ENCODE measurements at regions not wholly inside any gene's neighbourhood (a gene's known extent, or its start where the extent isn't known, plus 50 kb on each side); places are given as distances from the start of the nearest gene placed in this dataset.

GRCh38 chr1:59233444-59233843 lies 63.5 kb upstream of the FGGY start:
- no peaks in the 10 kb centered on the region for H4K20me1 ChIP-seq (replicated peaks; ENCODE audit: control insufficient read depth, insufficient read depth, low read length)
- POLR2A ChIA-PET = interaction anchor here (1.9 kb wide), 1 partner anchor 9 kb away, joined by 7 read pairs; no protein-coding TSS in a partner anchor
- H3K4me2 ChIP-seq (ENCODE audit: insufficient read depth, low read length) = no peak overlapping the region
- H3K4me3 ChIP-seq = no peak overlapping the region
- WGBS (ENCODE audit: insufficient coverage, low coverage, missing lambda C conversion rate) = 0% methylated on average over 1 of the region's 1 CpG
- H3K27ac ChIP-seq (ENCODE audit: extremely low read depth, low read depth, low read length) = no peak overlapping the region
- no peaks in the 10 kb centered on the region for H3K36me3 ChIP-seq (ENCODE audit: control insufficient read depth, insufficient read depth, low read length)
- no peaks in the 10 kb centered on the region for H3K79me2 ChIP-seq (ENCODE audit: control insufficient read depth, insufficient read depth, low read length)
- H3K9me1 ChIP-seq (ENCODE audit: control insufficient read depth, insufficient read depth, low read length) = no peaks in the 10 kb centered on the region
- in situ Hi-C loops (cut with MboI) (no loop called here), intact Hi-C loops (cut with micrococcal nuclease) (no loop called here)
- no peak for DNase-seq (ENCODE audit: extremely low read depth in 1 of 4, low spot score in 3 of 4)
- ATAC-seq = no peak
- H3K9ac ChIP-seq (ENCODE audit: insufficient read depth in 1 of 2, low read depth in 2 of 2, low read length in 2 of 2) = no peak overlapping the region
- CTCF ChIA-PET (ENCODE audit: low intra/inter-chr PET ratio) = no interaction called here
- H2AFZ ChIP-seq (ENCODE audit: low read depth, low read length) = no peak overlapping the region
- no peaks in the 10 kb centered on the region; a peak in 1 of 5 replicates for H3K27me3 ChIP-seq (ENCODE audit: control insufficient read depth in 2 of 2, insufficient read depth in 2 of 2, low read length in 2 of 2)
- no peaks in the 10 kb centered on the region for H3K4me1 ChIP-seq (replicated peaks in 1 of 2; ENCODE audit: control insufficient read depth in 2 of 2, insufficient read depth in 2 of 2, low read length in 2 of 2)
- TF ChIP-seq NCOR1 (IDR thresholded peaks at IDR 0.05) (no peak), DIDO1 (tag; IDR thresholded peaks at IDR 0.05; ENCODE audit: low read depth) (no peak), XRCC5 (IDR thresholded peaks at IDR 0.05; ENCODE audit: low read depth, low read length) (no peak)
- TF ChIP-seq, protein P1, sequence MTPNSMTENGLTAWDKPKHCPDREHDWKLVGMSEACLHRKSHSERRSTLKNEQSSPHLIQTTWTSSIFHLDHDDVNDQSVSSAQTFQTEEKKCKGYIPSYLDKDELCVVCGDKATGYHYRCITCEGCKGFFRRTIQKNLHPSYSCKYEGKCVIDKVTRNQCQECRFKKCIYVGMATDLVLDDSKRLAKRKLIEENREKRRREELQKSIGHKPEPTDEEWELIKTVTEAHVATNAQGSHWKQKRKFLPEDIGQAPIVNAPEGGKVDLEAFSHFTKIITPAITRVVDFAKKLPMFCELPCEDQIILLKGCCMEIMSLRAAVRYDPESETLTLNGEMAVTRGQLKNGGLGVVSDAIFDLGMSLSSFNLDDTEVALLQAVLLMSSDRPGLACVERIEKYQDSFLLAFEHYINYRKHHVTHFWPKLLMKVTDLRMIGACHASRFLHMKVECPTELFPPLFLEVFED (CRISPR knock-in tag; conservative IDR thresholded peaks at IDR 0.05) = no peak
- TF ChIP-seq, protein P2, sequence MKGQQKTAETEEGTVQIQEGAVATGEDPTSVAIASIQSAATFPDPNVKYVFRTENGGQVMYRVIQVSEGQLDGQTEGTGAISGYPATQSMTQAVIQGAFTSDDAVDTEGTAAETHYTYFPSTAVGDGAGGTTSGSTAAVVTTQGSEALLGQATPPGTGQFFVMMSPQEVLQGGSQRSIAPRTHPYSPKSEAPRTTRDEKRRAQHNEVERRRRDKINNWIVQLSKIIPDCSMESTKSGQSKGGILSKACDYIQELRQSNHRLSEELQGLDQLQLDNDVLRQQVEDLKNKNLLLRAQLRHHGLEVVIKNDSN (CRISPR knock-in tag; IDR thresholded peaks at IDR 0.05) = no peak
- BruUV-seq (replicated peaks) = no TSS peak
- H3K9me3 ChIP-seq (replicated peaks; ENCODE audit: control insufficient read depth, insufficient read depth, low read depth, low read length) = no peaks in the 10 kb centered on the region
- no peak for FAIRE-seq
